Immature natural killer cell (primary cell): ENCODE measurements at regions not wholly inside any gene's neighbourhood (a gene's known extent, or its start where the extent isn't known, plus 50 kb on each side); places are given as distances from the start of the nearest gene placed in this dataset.
"Not testable (repeated sequence)": the region's sequence is repeated elsewhere in the genome, so short reads cannot be mapped to it uniquely, and the experiment has no call there.

Source experiments
- DNase-seq, 3 donors: peaks; one replicate each; pipeline ENCODE4 v3.0.0; 2022; ENCODE audit warnings: mixed read lengths in 1 of 3
- H3K27ac Mint-ChIP-seq, 6 donors: one replicate each; pipeline ENCODE4 v1.8.0; 2020; ENCODE audit warnings: mixed read lengths in 6 of 6, mild to moderate bottlenecking in 5 of 6, inconsistent platforms in 4 of 6, moderate library complexity in 3 of 6
- H3K27me3 Mint-ChIP-seq, 3 donors: one replicate each; pipeline ENCODE4 v1.8.0; 2020 to 2021; ENCODE audit warnings: low read depth in 3 of 3, mild to moderate bottlenecking in 3 of 3, mixed read lengths in 3 of 3, moderate library complexity in 3 of 3, inconsistent platforms in 1 of 3
- H3K36me3 Mint-ChIP-seq, 3 donors: one replicate each; pipeline ENCODE4 v1.8.0; 2020; ENCODE audit warnings: mixed read lengths in 3 of 3, inconsistent platforms in 2 of 3, mild to moderate bottlenecking in 2 of 3
- H3K4me1 Mint-ChIP-seq, 2 donors: one replicate each; pipeline ENCODE4 v1.8.0; 2020; ENCODE audit warnings: inconsistent platforms in 2 of 2, mild to moderate bottlenecking in 2 of 2, mixed read lengths in 2 of 2, moderate library complexity in 1 of 2
- H3K4me3 Mint-ChIP-seq, 5 donors: one replicate each; pipeline ENCODE4 v1.8.0; 2020; ENCODE audit warnings: mild to moderate bottlenecking in 5 of 5, mixed read lengths in 5 of 5, inconsistent platforms in 3 of 5, moderate library complexity in 3 of 5
- H3K9me3 Mint-ChIP-seq, 6 donors: one replicate each; pipeline ENCODE4 v1.8.0; 2020; ENCODE audit warnings: mild to moderate bottlenecking in 6 of 6, mixed read lengths in 6 of 6, inconsistent platforms in 4 of 6, moderate library complexity in 3 of 6

GRCh38 chr1:236343246-236343870, 50.7 kb upstream of the EDARADD start:
- Mint-ChIP-seq H3K4me3 (no peak overlapping the region), H3K27me3 (peaks cover 0 to 1% (median 0%) of the 10 kb centered on the region in 3 donors), H3K27ac (no peak overlapping the region), H3K4me1 (no peaks in the 10 kb centered on the region), H3K36me3 (no peaks in the 10 kb centered on the region), H3K9me3 (peaks cover 0 to 2% (median 0%) of the 10 kb centered on the region in 6 donors)
- DNase-seq: no peak

GRCh38 chr1:236342403-236343245, 51.5 kb upstream of the EDARADD start:
- H3K27me3 Mint-ChIP-seq: peaks cover 0 to 1% (median under 1%) of the 10 kb centered on the region in 3 donors
- peak overlapping the region in 1 of 6 donors; percentile 55 for H3K27ac Mint-ChIP-seq
- H3K4me1 Mint-ChIP-seq: no peaks in the 10 kb centered on the region
- no peak overlapping the region for H3K4me3 Mint-ChIP-seq
- no peak for DNase-seq
- H3K36me3 Mint-ChIP-seq: no peaks in the 10 kb centered on the region
- H3K9me3 Mint-ChIP-seq: peaks cover 0 to 3% (median 0%) of the 10 kb centered on the region in 6 donors

- H3K36me3 Mint-ChIP-seq: no peaks in the 10 kb centered on the region
- H3K9me3 Mint-ChIP-seq: peaks cover 0 to 3% (median 0%) of the 10 kb centered on the region in 6 donors
- no peak overlapping the region for H3K27ac Mint-ChIP-seq
- no peak for DNase-seq
- no peaks in the 10 kb centered on the region for H3K4me1 Mint-ChIP-seq
- H3K27me3 Mint-ChIP-seq: peaks cover 0 to 2% (median under 1%) of the 10 kb centered on the region in 3 donors
- H3K4me3 Mint-ChIP-seq: no peak overlapping the region
These were observed 52.8 kb upstream of the EDARADD start for GRCh38 chr1:236341298-236341697.

GRCh38 chr1:236338096-236338495, 56.0 kb upstream of the EDARADD start:
- H3K4me1 Mint-ChIP-seq: no peaks in the 10 kb centered on the region
- no peak overlapping the region for H3K27ac Mint-ChIP-seq
- peaks cover 0 to 3% (median 2%) of the 10 kb centered on the region in 3 donors for H3K27me3 Mint-ChIP-seq
- H3K9me3 Mint-ChIP-seq: peaks cover 0 to 1% (median 0%) of the 10 kb centered on the region in 6 donors
- DNase-seq: no peak
- no peaks in the 10 kb centered on the region for H3K36me3 Mint-ChIP-seq
- H3K4me3 Mint-ChIP-seq: no peak overlapping the region

GRCh38 chr1:236336084-236336483, 54.3 kb upstream of the ERO1B start:
- H3K36me3 Mint-ChIP-seq: no peaks in the 10 kb centered on the region
- H3K4me1 Mint-ChIP-seq: no peaks in the 10 kb centered on the region
- H3K9me3 Mint-ChIP-seq: peaks cover 0 to 1% (median 0%) of the 10 kb centered on the region in 6 donors
- DNase-seq: no peak
- H3K4me3 Mint-ChIP-seq: no peak overlapping the region
- peaks cover 0 to 3% (median 2%) of the 10 kb centered on the region in 3 donors for H3K27me3 Mint-ChIP-seq
- no peak overlapping the region for H3K27ac Mint-ChIP-seq

GRCh38 chr1:236335633-236336032, 53.9 kb upstream of the ERO1B start:
- not testable (repeated sequence) for H3K4me3 Mint-ChIP-seq, H3K27me3 Mint-ChIP-seq, H3K27ac Mint-ChIP-seq, DNase-seq, H3K4me1 Mint-ChIP-seq, H3K9me3 Mint-ChIP-seq, H3K36me3 Mint-ChIP-seq

GRCh38 chr1:236334893-236335545, 53.3 kb upstream of the ERO1B start:
- Mint-ChIP-seq H3K36me3 (no peaks in the 10 kb centered on the region), H3K4me3 (no peak overlapping the region), H3K9me3 (peaks cover 0 to 1% (median 0%) of the 10 kb centered on the region in 6 donors), H3K27ac (no peak overlapping the region), H3K4me1 (no peaks in the 10 kb centered on the region), H3K27me3 (peaks cover 0 to 3% (median 2%) of the 10 kb centered on the region in 3 donors)
- no peak for DNase-seq

GRCh38 chr1:236332092-236332758, 50.5 kb upstream of the ERO1B start:
- Mint-ChIP-seq H3K27ac (peak overlapping the region in 1 of 6 donors; percentile 76), H3K4me1 (no peaks in the 10 kb centered on the region), H3K27me3 (peaks cover 0 to 3% (median 1%) of the 10 kb centered on the region in 3 donors), H3K9me3 (no peaks in the 10 kb centered on the region), H3K4me3 (no peak overlapping the region), H3K36me3 (no peaks in the 10 kb centered on the region)
- DNase-seq: no peak
